HL-60 (cell line): ENCODE measurements at regions not wholly inside any gene's neighbourhood (a gene's known extent, or its start where the extent isn't known, plus 50 kb on each side); places are given as distances from the start of the nearest gene placed in this dataset.

Experiments used
- DNase-seq, 2 experiments: peaks; one replicate each; pipeline ENCODE4 v3.0.0-alpha.2; 2010 to 2020; ENCODE audit warnings: low read depth in 1 of 2, low spot score in 1 of 2
- H3K27ac ChIP-seq: fragments of 250-450 bp; sonication (Bioruptor Pico); replicated peaks from 2 replicates; pipeline ENCODE4 v1.5.1; 2020; ENCODE audit warnings: mild to moderate bottlenecking, moderate library complexity
- H3K27me3 ChIP-seq: fragments of 250-450 bp; sonication (Bioruptor Pico); 2 replicates; pipeline ENCODE4 v1.5.1; 2021; ENCODE audit warnings: mild to moderate bottlenecking, moderate library complexity; ENCODE audit not compliant: insufficient read depth, poor library complexity, severe bottlenecking
- H3K4me3 ChIP-seq: replicated peaks from 2 replicates; pipeline ENCODE4 v1.5.1; 2011; ENCODE audit warnings: mild to moderate bottlenecking, control low read depth, low read length; ENCODE audit not compliant: insufficient read depth
- GABPA ChIP-seq: IDR thresholded peaks from 2 replicates; pipeline ENCODE4 v1.6.1; 2012; ENCODE audit warnings: low read depth
- POLR2AphosphoS5 ChIP-seq: IDR thresholded peaks from 2 replicates; pipeline ENCODE4 v1.6.1; 2012; ENCODE audit warnings: low read depth
- SPI1 ChIP-seq: IDR thresholded peaks from 2 replicates; pipeline ENCODE4 v1.6.1; 2012; ENCODE audit warnings: low read depth, mild to moderate bottlenecking, borderline replicate concordance
- TF ChIP-seq, protein P1 (sequence below): IDR thresholded peaks from 2 replicates; pipeline ENCODE4 v1.6.1; 2012; ENCODE audit warnings: low read depth; ENCODE audit not compliant: insufficient replicate concordance
- TF ChIP-seq, protein P2 (sequence below): IDR thresholded peaks from one replicate; pipeline ENCODE4 v1.5.1; 2011; ENCODE audit warnings: low read length, control low read depth, inconsistent platforms; ENCODE audit not compliant: insufficient read depth

DNA sequence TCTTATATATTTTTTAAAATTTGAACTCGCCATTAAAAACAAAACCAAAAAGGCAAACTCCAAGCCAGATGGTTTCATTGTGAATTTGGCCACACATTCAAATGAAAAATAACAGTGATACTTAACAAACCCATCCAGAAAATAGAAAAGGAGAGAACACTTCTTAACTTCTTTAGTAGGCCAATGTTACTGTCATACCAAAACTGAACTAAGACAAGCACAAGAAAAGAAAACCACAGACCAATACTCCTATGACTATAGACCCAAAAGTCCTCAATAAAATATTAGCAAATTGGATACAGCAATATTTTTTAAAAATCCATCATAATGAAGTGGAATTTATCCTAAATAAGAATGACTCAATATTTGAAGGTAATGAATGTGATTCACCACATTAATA lies 73.5 kb upstream of the ALDH1A3 start:
- no peak overlapping the region for H3K4me3 ChIP-seq
- TF ChIP-seq, protein P1, sequence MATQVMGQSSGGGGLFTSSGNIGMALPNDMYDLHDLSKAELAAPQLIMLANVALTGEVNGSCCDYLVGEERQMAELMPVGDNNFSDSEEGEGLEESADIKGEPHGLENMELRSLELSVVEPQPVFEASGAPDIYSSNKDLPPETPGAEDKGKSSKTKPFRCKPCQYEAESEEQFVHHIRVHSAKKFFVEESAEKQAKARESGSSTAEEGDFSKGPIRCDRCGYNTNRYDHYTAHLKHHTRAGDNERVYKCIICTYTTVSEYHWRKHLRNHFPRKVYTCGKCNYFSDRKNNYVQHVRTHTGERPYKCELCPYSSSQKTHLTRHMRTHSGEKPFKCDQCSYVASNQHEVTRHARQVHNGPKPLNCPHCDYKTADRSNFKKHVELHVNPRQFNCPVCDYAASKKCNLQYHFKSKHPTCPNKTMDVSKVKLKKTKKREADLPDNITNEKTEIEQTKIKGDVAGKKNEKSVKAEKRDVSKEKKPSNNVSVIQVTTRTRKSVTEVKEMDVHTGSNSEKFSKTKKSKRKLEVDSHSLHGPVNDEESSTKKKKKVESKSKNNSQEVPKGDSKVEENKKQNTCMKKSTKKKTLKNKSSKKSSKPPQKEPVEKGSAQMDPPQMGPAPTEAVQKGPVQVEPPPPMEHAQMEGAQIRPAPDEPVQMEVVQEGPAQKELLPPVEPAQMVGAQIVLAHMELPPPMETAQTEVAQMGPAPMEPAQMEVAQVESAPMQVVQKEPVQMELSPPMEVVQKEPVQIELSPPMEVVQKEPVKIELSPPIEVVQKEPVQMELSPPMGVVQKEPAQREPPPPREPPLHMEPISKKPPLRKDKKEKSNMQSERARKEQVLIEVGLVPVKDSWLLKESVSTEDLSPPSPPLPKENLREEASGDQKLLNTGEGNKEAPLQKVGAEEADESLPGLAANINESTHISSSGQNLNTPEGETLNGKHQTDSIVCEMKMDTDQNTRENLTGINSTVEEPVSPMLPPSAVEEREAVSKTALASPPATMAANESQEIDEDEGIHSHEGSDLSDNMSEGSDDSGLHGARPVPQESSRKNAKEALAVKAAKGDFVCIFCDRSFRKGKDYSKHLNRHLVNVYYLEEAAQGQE: no peak
- TF ChIP-seq, protein P2, sequence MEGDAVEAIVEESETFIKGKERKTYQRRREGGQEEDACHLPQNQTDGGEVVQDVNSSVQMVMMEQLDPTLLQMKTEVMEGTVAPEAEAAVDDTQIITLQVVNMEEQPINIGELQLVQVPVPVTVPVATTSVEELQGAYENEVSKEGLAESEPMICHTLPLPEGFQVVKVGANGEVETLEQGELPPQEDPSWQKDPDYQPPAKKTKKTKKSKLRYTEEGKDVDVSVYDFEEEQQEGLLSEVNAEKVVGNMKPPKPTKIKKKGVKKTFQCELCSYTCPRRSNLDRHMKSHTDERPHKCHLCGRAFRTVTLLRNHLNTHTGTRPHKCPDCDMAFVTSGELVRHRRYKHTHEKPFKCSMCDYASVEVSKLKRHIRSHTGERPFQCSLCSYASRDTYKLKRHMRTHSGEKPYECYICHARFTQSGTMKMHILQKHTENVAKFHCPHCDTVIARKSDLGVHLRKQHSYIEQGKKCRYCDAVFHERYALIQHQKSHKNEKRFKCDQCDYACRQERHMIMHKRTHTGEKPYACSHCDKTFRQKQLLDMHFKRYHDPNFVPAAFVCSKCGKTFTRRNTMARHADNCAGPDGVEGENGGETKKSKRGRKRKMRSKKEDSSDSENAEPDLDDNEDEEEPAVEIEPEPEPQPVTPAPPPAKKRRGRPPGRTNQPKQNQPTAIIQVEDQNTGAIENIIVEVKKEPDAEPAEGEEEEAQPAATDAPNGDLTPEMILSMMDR: no peak
- TF ChIP-seq GABPA (no peak), POLR2AphosphoS5 (no peak), SPI1 (no peak)
- H3K27me3 ChIP-seq: no peaks in the 10 kb centered on the region
- DNase-seq: no peak
- H3K27ac ChIP-seq: no peak overlapping the region

DNA sequence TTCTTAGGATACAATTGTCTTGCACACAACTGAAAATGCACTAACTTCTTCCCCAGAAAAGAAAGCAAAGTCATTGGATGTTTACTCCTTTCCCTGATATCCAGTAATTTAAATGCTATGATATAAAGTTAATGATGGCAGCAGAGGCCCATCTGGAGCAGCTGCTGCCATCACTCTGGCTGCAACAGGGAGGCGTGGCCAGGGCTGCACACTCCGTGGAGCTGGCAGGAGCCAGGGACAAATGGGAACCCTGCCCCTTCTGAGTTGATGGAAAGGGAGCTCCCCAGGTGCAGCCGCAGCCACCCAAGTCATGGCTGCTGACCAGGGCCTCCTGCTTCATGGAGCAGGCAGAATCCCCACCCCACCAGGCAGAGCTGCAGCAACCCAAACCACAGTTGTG lies 72.6 kb upstream of the ALDH1A3 start:
- no peak overlapping the region for H3K27ac ChIP-seq
- no peaks in the 10 kb centered on the region for H3K27me3 ChIP-seq
- H3K4me3 ChIP-seq: no peak overlapping the region
- no peak for TF ChIP-seq SPI1
- no peak for TF ChIP-seq POLR2AphosphoS5
- TF ChIP-seq, protein P2: no peak
- TF ChIP-seq, protein P1: no peak
- TF ChIP-seq GABPA: no peak
- no peak for DNase-seq

DNA sequence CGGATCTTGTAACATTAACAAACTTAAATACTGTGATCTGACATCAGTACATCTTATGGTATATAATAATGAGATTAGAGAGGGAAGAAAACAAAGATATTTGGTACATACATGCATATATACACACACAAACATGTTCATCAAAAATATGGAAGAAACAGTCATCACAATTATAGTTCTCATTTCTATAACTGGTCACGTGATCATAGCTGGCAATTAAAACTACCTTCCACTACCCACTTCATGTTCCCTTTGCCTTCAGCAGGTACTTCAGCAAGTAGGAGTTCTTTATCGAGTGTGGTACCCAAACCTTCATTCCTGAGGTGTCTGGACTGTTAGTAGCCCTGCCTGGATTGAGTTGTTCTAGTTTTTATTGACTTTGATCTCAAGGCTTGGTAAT lies 70.9 kb upstream of the ALDH1A3 start:
- DNase-seq: no peak
- H3K27ac ChIP-seq: no peak overlapping the region
- TF ChIP-seq, protein P1: no peak
- TF ChIP-seq POLR2AphosphoS5: no peak
- TF ChIP-seq SPI1: no peak
- no peak for TF ChIP-seq GABPA
- TF ChIP-seq, protein P2: no peak
- no peak overlapping the region for H3K4me3 ChIP-seq
- no peaks in the 10 kb centered on the region for H3K27me3 ChIP-seq
